ENCODE measurements at regions not wholly inside any gene's neighbourhood (a gene's known extent, or its start where the extent isn't known, plus 50 kb on each side); places are given as distances from the start of the nearest gene placed in this dataset.

DNA sequence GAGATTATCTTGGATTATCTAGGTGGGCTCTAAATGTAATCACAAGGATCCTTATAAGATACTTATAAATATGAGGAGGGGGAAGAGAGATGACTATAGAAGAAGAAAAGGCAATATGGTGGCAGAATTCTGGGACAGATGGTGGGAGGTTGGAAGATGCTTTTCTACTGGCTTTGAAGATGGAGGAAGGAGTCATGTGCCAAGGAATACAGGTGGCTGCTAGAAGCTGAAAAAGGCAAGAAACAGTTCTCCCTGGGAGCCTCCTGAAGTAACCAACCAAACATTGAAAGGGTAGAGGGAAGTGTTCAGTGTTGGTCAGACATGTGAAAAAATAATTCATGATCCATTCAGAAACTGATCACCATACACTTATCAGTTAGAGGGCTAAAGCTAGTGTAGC lies 213.3 kb downstream of the WDR11 start:
- H3K4me3 ChIP-seq (ENCODE audit: control insufficient read depth, low read depth, low read length), result no peak overlapping the region
- TF ChIP-seq, protein P1, sequence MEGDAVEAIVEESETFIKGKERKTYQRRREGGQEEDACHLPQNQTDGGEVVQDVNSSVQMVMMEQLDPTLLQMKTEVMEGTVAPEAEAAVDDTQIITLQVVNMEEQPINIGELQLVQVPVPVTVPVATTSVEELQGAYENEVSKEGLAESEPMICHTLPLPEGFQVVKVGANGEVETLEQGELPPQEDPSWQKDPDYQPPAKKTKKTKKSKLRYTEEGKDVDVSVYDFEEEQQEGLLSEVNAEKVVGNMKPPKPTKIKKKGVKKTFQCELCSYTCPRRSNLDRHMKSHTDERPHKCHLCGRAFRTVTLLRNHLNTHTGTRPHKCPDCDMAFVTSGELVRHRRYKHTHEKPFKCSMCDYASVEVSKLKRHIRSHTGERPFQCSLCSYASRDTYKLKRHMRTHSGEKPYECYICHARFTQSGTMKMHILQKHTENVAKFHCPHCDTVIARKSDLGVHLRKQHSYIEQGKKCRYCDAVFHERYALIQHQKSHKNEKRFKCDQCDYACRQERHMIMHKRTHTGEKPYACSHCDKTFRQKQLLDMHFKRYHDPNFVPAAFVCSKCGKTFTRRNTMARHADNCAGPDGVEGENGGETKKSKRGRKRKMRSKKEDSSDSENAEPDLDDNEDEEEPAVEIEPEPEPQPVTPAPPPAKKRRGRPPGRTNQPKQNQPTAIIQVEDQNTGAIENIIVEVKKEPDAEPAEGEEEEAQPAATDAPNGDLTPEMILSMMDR (conservative IDR thresholded peaks at IDR 0.05; ENCODE audit: control insufficient read depth, insufficient read depth, low read depth, low read length), result no peak
- no peak for DNase-seq (ENCODE audit: low read depth)

DNA sequence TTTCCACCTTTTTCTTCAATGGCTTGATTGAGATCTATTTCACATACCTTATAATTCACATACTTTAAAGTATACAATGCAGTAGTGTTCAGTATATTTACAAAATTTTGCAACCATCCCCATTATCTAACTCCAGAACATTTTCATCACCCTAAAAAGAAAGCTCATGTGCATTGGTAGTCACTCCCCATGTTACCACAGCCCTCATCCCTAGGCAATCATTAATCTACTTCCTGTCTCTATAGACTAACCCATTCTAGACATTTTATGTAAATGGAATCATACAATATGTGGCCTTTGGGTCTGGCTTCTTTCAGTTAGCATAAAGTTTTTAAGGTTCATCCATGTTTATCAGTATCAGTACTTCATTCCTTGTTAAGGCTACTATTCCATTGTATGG lies 214.2 kb downstream of the WDR11 start:
- DNase-seq (ENCODE audit: low read depth), result no peak
- TF ChIP-seq, protein P1 (conservative IDR thresholded peaks at IDR 0.05; ENCODE audit: control insufficient read depth, insufficient read depth, low read depth, low read length), result no peak
- H3K4me3 ChIP-seq (ENCODE audit: control insufficient read depth, low read depth, low read length), result no peak overlapping the region

DNA sequence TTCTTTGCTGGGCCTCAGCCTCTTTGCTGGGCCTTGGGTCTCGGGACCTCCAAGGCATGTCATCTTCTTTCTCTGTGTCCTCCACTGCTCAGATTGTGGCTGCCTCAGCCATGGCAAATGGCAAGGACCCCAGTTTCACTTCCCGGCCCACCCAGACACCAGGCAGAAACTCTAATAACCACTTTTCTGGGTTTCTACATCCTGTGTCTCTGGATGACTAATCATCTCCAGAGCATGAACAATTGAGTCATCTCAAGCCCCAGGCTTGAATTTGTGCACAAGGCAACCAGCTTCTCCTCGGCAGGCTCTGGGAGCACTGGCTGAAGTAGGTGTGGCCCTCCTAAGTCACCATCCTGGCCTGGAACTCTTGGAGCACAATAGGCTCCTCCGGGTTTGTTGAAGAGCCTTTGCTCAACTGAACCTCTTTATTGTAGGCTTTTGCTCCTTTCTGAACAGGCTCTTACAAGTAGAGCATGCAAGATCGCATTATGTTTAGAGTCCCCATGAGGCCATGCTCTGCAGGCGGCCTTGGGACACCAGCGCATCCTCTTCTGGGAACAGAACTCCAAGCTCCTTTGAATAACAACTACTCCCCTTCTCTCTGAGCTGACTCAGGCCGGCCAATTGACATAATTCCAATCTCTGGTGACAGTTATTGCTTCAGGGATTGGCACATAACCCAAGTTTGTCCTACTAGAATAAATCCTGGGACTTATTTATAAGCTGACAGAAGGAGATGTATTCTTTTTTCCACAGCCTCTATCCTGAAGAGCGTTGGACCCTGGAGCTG lies 218.1 kb downstream of the WDR11 start:
- TF ChIP-seq, protein P1 (conservative IDR thresholded peaks at IDR 0.05; ENCODE audit: control insufficient read depth, insufficient read depth, low read depth, low read length), result no peak
- no peak for DNase-seq (ENCODE audit: low read depth)
- no peak overlapping the region for H3K4me3 ChIP-seq (ENCODE audit: control insufficient read depth, low read depth, low read length)

DNA sequence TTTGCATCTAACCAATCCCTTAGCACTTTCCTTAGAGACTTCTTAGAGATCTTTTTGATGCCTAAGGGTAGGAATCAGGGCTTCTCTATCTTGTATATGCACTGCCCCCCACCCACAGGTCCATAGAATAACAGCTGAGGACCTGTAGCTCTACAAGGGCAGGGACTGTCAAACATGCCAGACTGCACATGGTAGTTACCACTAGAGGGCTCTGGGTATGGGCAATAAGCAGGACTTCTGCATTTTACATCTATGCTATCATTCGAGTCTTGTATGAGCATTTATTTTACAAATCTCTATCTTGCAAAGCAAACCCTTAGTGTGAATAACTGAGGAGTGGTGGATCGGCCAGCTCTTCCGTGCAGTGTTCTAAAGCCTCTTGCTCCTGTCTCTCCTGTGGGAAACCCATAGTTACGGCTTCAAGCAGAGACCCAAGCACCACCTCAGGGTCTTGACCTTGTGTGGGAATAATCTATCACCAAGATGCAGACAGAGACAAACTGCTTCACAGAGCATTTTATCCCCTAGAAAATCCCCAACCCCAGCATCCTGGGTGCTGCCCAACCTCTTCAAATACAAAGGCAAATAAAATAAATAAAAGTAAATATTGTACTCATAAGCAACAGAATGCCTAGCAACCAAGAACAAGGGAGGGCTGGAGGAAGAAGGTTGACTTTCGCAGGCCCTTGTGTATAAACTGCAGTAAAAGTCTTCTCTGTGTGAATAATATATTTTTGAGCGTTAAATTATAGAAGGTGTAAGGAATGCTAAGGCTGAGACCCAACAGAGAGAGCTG lies 219.3 kb downstream of the WDR11 start:
- TF ChIP-seq, protein P1 (conservative IDR thresholded peaks at IDR 0.05; ENCODE audit: control insufficient read depth, insufficient read depth, low read depth, low read length), result no peak
- no peak overlapping the region for H3K4me3 ChIP-seq (ENCODE audit: control insufficient read depth, low read depth, low read length)
- no peak for DNase-seq (ENCODE audit: low read depth)

DNA sequence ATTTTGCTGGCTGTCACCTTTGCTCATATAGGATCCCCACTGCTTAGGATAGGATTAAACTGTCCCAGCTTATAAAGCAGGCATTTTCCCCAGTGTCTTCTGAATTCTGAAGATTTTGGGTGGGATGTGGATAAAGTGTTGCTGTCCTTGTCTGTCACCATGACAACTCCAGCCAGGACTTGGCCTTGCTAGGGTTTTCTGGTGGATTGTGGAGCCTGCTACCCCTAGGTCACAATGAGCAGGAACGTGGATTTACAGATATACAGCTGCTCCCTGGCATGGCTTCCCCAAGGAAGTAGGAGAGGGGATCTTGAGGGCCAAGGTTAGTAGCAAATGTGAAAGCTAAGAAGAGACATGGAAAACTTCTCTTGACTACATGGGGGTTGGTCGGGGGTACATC lies 220.7 kb downstream of the WDR11 start:
- H3K4me3 ChIP-seq (ENCODE audit: control insufficient read depth, low read depth, low read length), result no peak overlapping the region
- DNase-seq (ENCODE audit: low read depth), result no peak
- TF ChIP-seq, protein P1 (conservative IDR thresholded peaks at IDR 0.05; ENCODE audit: control insufficient read depth, insufficient read depth, low read depth, low read length), result no peak

DNA sequence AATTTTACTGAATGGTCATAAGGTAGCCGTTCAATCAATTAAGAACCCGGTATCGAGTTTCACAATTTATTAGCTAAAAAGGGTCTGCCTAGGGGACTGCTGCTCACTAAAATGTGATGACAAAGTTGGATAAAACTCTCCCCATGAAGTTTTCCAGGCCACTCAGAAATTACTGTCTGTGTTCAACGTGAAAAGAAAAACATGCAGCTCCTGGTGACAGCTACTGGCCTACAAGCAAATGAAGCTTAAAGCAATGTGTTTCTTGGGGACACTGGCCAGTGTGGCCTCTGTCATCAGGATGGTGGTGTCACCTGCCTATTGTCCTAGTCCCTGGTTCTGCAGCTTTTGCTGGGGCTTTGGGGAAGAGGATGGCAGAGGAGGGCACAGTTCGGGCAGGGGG lies 222.6 kb downstream of the WDR11 start:
- DNase-seq (ENCODE audit: low read depth), result no peak
- TF ChIP-seq, protein P1 (conservative IDR thresholded peaks at IDR 0.05; ENCODE audit: control insufficient read depth, insufficient read depth, low read depth, low read length), result no peak
- no peak overlapping the region for H3K4me3 ChIP-seq (ENCODE audit: control insufficient read depth, low read depth, low read length)
